Left ventricle myocardium superior (tissue), 1 donor: ENCODE measurements at regions not wholly inside any gene's neighbourhood (a gene's known extent, or its start where the extent isn't known, plus 50 kb on each side); places are given as distances from the start of the nearest gene placed in this dataset.

ENCODE experiments used
- ATAC-seq: fragments of 200-7000 bp; cut with Tn5 transposase; one replicate; pipeline ENCODE4 v1.9.1; 2020; ENCODE audit warnings: mild to moderate bottlenecking, moderate library complexity
- DNase-seq: peaks from one replicate; pipeline ENCODE4 v3.0.0-alpha.2; 2020
- intact Hi-C: fragments of 100-400 bp; cut with micrococcal nuclease; formaldehyde crosslinking; loops from one replicate; pipeline ENCODE4 v1.11.0; 2022
- donor health status: DM: no; HTN: yes; CAD: no; lungs with severe emphysema.

GRCh38 chr10:6338361-6338760 is 135.6 kb downstream of the PFKFB3 start:
- intact Hi-C loops, result no loop called here
- DNase-seq (no peak), ATAC-seq (no peak)

- DNase-seq (no peak), ATAC-seq (no peak)
- intact Hi-C loops, result no loop called here
Observed at GRCh38 chr10:6339891-6340290, 137.2 kb downstream of the PFKFB3 start.

GRCh38 chr10:6342096-6342685 is 139.5 kb downstream of the PFKFB3 start:
- ATAC-seq (no peak), DNase-seq (no peak)
- intact Hi-C loops, result no loop called here

GRCh38 chr10:6343305-6344010 is 140.7 kb downstream of the PFKFB3 start:
- ATAC-seq, result no peak
- intact Hi-C loops, result no loop called here

GRCh38 chr10:6345404-6345803 is 142.7 kb downstream of the PFKFB3 start:
- ATAC-seq, result no peak
- intact Hi-C loops, result no loop called here
- no peak for DNase-seq

More at GRCh38 chr10:6343305-6344010, 140.7 kb downstream of the PFKFB3 start:
- no peak for DNase-seq

- DNase-seq, result no peak
- ATAC-seq, result no peak
- intact Hi-C loops, result no loop called here
Observed at GRCh38 chr10:6346631-6347030, 143.9 kb downstream of the PFKFB3 start.

GRCh38 chr10:6347391-6347951 is 144.7 kb downstream of the PFKFB3 start:
- ATAC-seq (no peak), DNase-seq (no peak)
- intact Hi-C loops, result no loop called here

- intact Hi-C loops, result no loop called here
- peak; percentile 60 for DNase-seq
- peak; percentile 58 for ATAC-seq
Observed at GRCh38 chr10:6348096-6348874, 145.6 kb downstream of the PFKFB3 start.

- DNase-seq (no peak), ATAC-seq (no peak)
- intact Hi-C loops, result no loop called here
Observed at GRCh38 chr10:6349846-6350535, 147.3 kb downstream of the PFKFB3 start.

- ATAC-seq (no peak), DNase-seq (no peak)
- intact Hi-C loops, result no loop called here
Observed at GRCh38 chr10:6350609-6351008, 147.9 kb downstream of the PFKFB3 start.

- intact Hi-C loops, result no loop called here
- DNase-seq (no peak), ATAC-seq (no peak)
Observed at GRCh38 chr10:6351495-6351894, 148.8 kb downstream of the PFKFB3 start.

GRCh38 chr10:6353526-6353925 is 150.8 kb downstream of the PFKFB3 start:
- intact Hi-C loops, result no loop called here
- no peak for DNase-seq
- no peak for ATAC-seq

GRCh38 chr10:6354168-6354772 is 151.5 kb downstream of the PFKFB3 start:
- intact Hi-C loops, result no loop called here
- ATAC-seq (no peak), DNase-seq (no peak)

- intact Hi-C loops, result no loop called here
- ATAC-seq (no peak), DNase-seq (no peak)
Observed at GRCh38 chr10:6356280-6356793, 153.6 kb downstream of the PFKFB3 start.

- intact Hi-C loops, result no loop called here
- no peak for DNase-seq
- ATAC-seq, result no peak
Observed at GRCh38 chr10:6361869-6362268, 159.1 kb downstream of the PFKFB3 start.

- ATAC-seq (no peak), DNase-seq (no peak)
- intact Hi-C loops, result no loop called here
Observed at GRCh38 chr10:6362879-6363278, 160.1 kb downstream of the PFKFB3 start.

- DNase-seq, result no peak
- ATAC-seq, result no peak
- intact Hi-C loops, result no loop called here
Observed at GRCh38 chr10:6363511-6363910, 160.8 kb downstream of the PFKFB3 start.

GRCh38 chr10:6364283-6364682 is 161.6 kb downstream of the PFKFB3 start:
- DNase-seq, result no peak
- ATAC-seq, result no peak
- intact Hi-C loops, result no loop called here

- intact Hi-C loops, result no loop called here
- DNase-seq (no peak), ATAC-seq (peak; percentile 88)
Observed at GRCh38 chr10:6364893-6365292, 162.2 kb downstream of the PFKFB3 start.
